Sciatic nerve (tissue), 2 donors: ENCODE measurements at regions not wholly inside any gene's neighbourhood (a gene's known extent, or its start where the extent isn't known, plus 50 kb on each side); places are given as distances from the start of the nearest gene placed in this dataset.

Experiments used
- ATAC-seq: fragments of 200-7000 bp; cut with Tn5 transposase; one replicate; pipeline ENCODE4 v1.9.1; 2020; ENCODE audit warnings: mild to moderate bottlenecking, moderate library complexity
- DNase-seq: peaks from one replicate; pipeline ENCODE4 v3.0.0-alpha.2; 2020; ENCODE audit warnings: low spot score
- intact Hi-C: fragments of 100-400 bp; cut with DNase I; formaldehyde crosslinking; loops from one replicate; pipeline ENCODE4 v1.14.2; 2022
- donor health status: DM: no; HTN: no; CAD: no.
- donor health status: DM: no; HTN: no; CAD: no.

GRCh38 chr11:23679981-23680380 is 816.9 kb upstream of the LUZP2 start:
- ATAC-seq (peak; percentile 30), DNase-seq (no peak)
- intact Hi-C loops, result no loop called here

DNA sequence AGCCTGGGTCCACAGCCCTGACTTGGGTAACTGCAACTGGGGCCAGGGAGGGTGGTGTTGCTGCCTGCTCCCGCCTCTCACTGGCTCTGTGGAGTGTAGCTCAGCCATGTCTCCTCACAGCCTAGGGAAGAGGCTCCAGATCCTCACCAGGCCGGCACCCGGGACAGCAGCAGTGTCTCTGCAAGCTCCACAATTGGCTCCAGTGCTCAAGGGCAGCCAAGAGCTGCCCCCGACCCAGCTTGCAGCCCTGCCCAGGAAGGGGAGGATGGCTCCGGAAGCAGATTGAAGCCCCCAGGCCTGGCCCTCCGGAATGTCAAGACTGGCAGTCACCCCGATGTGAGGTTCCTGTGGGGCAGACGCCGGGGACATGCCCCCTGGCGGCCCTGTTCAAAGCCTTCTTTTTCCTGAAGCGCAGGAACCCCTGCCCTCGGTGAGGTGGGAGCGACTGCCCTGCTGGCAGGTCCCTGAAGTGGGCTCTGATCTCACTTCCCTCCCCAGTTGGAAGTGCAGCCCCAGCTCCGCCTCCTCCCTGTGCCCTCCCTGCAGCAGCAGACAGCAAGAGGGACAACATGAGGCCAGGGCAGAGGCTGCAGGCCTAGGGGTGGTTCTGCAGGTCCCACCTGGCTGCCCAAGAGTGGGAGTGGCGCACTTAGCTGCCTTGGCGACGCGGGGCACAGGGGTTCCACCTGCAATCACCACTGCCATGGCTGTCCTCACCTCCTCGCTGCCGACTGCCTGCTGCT is 816.2 kb upstream of the LUZP2 start:
- ATAC-seq (peak; percentile 26), DNase-seq (no peak)
- intact Hi-C loops, result no loop called here

GRCh38 chr11:23684701-23685100 is 812.2 kb upstream of the LUZP2 start:
- DNase-seq, result no peak
- intact Hi-C loops, result no loop called here
- no peak for ATAC-seq

DNA sequence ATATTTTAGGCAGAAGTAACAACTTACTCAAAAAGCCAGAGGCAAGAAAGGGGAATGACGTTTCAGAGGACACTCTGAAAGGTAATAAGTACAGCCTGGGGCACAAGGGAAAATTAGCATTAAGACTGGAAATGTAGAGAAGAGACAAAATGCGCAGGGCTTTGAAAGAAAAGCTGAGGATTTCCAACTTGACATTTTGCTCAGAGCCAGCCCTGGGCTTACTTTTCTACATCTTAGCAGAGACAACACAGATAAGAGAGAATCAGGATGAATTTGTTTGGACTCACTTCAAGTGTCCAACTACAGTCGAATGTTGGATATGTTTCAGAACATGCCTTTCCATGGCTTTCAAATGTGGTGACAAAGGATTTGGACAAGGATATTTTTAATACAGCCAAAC is 808.9 kb upstream of the LUZP2 start:
- intact Hi-C loops, result no loop called here
- ATAC-seq (no peak), DNase-seq (no peak)

DNA sequence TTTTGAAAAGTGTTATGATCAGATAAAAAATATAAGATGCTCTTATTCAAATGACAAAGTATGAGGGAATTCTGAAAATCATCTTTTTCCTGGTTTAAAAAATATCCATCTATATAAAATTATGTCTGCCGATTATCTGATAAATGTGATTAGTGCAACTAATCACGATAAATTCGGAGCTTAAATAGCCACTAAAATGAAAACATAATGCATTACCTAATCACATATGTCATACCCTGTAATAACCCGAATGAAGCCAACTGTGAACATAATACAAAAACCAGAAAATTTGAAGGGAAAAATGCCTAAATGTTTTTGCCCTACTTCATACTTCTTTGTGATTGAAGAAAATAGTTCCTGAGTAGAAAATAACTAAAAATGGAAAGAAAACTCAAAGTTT is 808.4 kb upstream of the LUZP2 start:
- intact Hi-C loops, result no loop called here
- no peak for DNase-seq
- no peak for ATAC-seq

- no peak for DNase-seq
- intact Hi-C loops, result no loop called here
- no peak for ATAC-seq
Observed at GRCh38 chr11:23688835-23689234, 808.0 kb upstream of the LUZP2 start.

DNA sequence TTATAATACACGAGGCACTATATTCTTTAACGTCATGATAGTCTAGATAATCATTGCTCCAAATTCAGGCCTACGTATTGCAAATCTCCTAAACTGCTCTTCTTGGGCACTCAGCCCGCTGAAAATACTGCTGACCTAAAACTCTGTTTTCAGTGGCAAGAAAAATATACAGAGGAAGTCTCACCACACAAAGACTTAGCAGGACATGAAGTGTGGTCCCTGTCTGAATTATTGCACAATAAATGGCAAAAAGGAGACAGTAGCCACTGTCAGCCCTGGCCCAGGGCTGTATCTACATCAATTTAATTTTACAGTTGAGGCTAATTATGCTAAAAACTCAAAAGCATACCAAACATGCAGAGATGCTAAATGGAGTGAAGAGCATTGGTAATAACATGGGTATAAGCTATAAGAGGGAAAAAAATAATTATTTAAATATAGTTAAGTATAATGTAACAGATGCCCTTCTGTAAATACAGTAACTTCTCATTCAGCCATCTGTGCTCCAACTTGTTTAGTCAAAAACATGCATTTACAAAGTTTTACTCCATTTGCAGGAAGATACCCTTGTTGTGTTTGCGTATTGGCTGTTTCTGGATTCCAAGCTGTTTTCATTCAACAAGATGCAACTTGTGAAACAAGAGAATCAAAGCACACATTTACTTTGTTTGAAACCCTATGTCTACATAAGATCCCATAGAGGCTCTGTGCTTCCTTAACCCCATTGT is 800.0 kb upstream of the LUZP2 start:
- no peak for ATAC-seq
- no peak for DNase-seq
- intact Hi-C loops, result no loop called here

DNA sequence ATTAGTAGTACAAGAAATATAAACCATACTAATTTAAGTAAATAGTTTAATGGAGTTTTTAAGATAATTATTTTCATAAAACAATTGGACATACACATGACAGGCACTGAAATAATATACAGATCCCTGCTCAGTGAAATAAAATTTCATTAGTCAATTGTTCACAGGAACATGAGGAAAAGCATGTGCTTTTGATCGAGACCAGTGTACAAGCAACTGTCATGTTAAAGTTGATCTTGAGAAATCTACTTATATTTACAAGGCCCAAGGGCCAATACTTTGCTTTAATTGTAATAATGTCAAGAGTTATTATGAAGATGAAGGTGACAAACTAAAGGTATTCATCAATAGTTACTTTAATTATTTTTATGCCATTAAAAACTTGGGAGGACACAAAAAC is 792.7 kb upstream of the LUZP2 start:
- ATAC-seq, result no peak

GRCh38 chr11:23711981-23712380 is 784.9 kb upstream of the LUZP2 start:
- intact Hi-C loops, result no loop called here
- DNase-seq (no peak), ATAC-seq (no peak)

More for the DNA sequence above, 792.7 kb upstream of the LUZP2 start:
- intact Hi-C loops, result no loop called here
- no peak for DNase-seq

DNA sequence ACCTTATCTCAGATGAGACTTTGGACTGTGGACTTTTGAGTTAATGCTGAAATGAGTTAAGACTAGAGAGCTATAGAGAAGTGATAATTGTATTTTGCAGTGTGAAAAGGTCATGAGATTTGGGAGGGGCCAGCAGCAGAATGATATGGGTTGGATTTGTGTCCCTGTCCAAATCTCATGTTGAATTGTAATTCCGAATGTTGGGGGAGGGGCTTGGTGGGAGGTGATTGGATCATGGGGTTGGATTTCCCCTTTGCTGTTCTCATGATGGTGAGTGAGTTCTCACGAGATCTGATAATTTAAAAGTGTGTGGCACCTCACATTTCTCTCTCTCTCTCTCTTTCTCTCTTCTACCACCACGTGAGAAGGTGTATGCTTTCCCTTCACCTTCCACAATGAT is 777.8 kb upstream of the LUZP2 start:
- ATAC-seq (no peak), DNase-seq (no peak)
- intact Hi-C loops, result no loop called here

- ATAC-seq (no peak), DNase-seq (no peak)
- intact Hi-C loops, result no loop called here
Observed at GRCh38 chr11:23723861-23724260, 773.0 kb upstream of the LUZP2 start.

- ATAC-seq, result no peak
- intact Hi-C loops, result no loop called here
- DNase-seq, result no peak
Observed at GRCh38 chr11:23725752-23726151, 771.1 kb upstream of the LUZP2 start.

DNA sequence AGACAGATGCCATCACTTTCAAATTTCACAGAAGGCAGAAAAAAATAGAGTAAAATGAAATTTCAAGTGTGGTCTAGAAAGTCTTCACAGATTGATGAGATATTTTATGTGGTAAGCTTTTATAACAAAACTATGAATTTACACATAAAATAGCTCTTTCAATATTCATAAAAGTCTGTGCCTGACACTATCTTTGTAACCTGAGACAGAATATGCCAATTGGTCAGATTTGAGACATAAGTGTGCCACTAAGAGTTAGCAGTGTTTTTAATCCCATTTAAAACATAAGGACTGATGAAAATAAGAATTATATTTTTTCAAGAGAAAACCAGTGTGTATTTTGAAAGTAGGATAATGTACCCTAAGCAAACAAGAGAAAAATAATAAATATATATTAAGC is 769.5 kb upstream of the LUZP2 start:
- no peak for DNase-seq
- ATAC-seq, result no peak
- intact Hi-C loops, result no loop called here

GRCh38 chr11:23727794-23728193 is 769.1 kb upstream of the LUZP2 start:
- intact Hi-C loops, result no loop called here
- DNase-seq (no peak), ATAC-seq (no peak)

- ATAC-seq, result no peak
- no peak for DNase-seq
- intact Hi-C loops, result no loop called here
Observed at GRCh38 chr11:23729088-23729487, 767.8 kb upstream of the LUZP2 start.

- no peak for ATAC-seq
- intact Hi-C loops, result no loop called here
- no peak for DNase-seq
Observed at GRCh38 chr11:23730307-23730998, 766.4 kb upstream of the LUZP2 start.

DNA sequence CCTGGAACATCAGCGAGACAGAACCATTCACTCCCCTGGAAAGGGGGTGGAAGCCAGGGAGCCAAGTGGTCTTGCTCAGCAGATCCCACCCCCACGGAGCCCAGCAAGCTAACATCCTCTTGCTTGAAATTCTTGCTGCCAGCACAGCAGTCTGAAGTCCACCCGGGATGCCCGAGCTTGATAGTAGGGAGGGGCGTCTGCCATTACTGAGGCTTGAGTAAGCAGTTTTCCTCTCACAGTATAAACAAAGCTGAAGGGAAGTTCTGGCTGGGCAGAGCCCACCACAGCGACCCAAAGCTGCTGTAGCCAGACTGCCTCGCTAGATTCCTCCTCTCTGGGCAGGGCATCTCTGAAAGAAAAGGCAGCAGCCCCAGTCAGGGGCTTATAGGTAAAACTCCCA is 764.8 kb upstream of the LUZP2 start:
- intact Hi-C loops, result no loop called here
- no peak for ATAC-seq
- DNase-seq, result no peak

DNA sequence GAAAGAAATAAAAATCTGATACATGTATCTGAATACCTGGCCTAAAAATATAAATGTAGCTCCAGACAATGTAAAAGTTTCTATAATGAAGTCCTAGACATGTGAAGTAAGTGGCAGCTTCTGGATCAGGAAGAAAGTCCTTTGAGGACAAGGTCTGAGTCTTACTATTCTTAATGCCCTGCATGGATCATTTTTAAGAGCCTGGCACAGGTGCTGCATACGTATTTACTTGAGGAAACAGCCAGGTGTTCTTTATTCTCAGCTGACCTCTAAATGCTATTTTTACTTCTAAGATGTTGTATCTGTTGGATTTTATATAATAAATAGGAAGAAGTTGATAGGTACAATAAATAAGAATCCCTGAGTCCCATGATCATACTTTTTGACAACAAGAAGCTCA is 750.0 kb upstream of the LUZP2 start:
- intact Hi-C loops, result no loop called here
- ATAC-seq (no peak), DNase-seq (no peak)

DNA sequence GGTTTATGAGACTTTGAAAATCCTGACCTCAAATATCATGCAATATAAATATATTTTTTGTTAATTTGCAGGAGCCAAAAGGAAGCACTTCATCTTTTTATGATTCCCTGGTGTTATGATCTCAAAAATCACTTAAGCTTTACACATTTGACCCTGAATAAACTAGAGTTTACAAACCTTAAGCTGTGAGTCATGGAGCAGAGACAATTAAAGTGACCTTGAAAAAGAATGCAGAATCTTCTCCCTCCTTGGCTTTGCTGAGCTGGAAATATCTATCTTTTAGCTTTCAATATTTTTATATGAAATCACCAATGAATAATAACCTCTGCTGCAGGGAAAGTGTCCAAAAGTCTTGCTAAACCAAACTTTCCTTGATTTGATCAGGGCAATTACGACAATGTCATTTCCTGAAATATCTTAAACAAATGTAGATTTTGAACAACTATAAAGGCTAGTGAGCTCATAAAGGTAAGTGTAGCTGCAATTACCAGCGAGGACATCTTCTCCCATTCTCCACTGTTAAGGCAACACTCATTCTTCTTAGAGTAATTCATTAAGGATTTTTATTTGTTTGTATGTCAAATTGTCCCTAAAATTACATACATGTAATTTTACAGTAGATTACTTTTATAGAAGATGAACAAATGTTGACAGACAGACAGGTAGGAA is 747.0 kb upstream of the LUZP2 start:
- intact Hi-C loops, result no loop called here
- ATAC-seq, result no peak

GRCh38 chr11:23751280-23751679 is 745.6 kb upstream of the LUZP2 start:
- DNase-seq (no peak), ATAC-seq (no peak)
- intact Hi-C loops, result no loop called here

More for the DNA sequence above, 747.0 kb upstream of the LUZP2 start:
- no peak for DNase-seq
